CD1c-positive myeloid dendritic cell (primary cell): ENCODE measurements at regions not wholly inside any gene's neighbourhood (a gene's known extent, or its start where the extent isn't known, plus 50 kb on each side); places are given as distances from the start of the nearest gene placed in this dataset.
"Not testable (repeated sequence)": the region's sequence is repeated elsewhere in the genome, so short reads cannot be mapped to it uniquely, and the experiment has no call there.

Source experiments
- DNase-seq: peaks from one replicate; pipeline ENCODE4 v3.0.0-alpha.2; 2016; ENCODE audit errors: extremely low spot score

GRCh38 chr7:52269669-52270068 is 765.8 kb upstream of the POM121L12 start:
- no peak for DNase-seq

- no peak for DNase-seq
Observed at GRCh38 chr7:52261057-52261456, 774.4 kb upstream of the POM121L12 start.

GRCh38 chr7:52260046-52260665 is 775.3 kb upstream of the POM121L12 start:
- DNase-seq: no peak

- no peak for DNase-seq
Observed at GRCh38 chr7:52257890-52258289, 777.5 kb upstream of the POM121L12 start.

GRCh38 chr7:52254396-52255010 is 780.9 kb upstream of the POM121L12 start:
- no peak for DNase-seq

GRCh38 chr7:52253953-52254352 is 781.5 kb upstream of the POM121L12 start:
- DNase-seq: no peak

- DNase-seq: no peak
Observed at GRCh38 chr7:52249741-52250140, 785.7 kb upstream of the POM121L12 start.

- DNase-seq: no peak
Observed at GRCh38 chr7:52247518-52247917, 787.9 kb upstream of the POM121L12 start.

- no peak for DNase-seq
Observed at GRCh38 chr7:52243685-52244084, 791.7 kb upstream of the POM121L12 start.

GRCh38 chr7:52233248-52233647 is 802.2 kb upstream of the POM121L12 start:
- DNase-seq: no peak

- no peak for DNase-seq
Observed at GRCh38 chr7:52211930-52212329, 823.5 kb upstream of the POM121L12 start.

GRCh38 chr7:52209614-52210013 is 825.8 kb upstream of the POM121L12 start:
- no peak for DNase-seq

GRCh38 chr7:52197221-52197620 is 838.2 kb upstream of the POM121L12 start:
- DNase-seq: no peak

- DNase-seq: no peak
Observed at GRCh38 chr7:52195664-52196063, 839.8 kb upstream of the POM121L12 start.

- no peak for DNase-seq
Observed at GRCh38 chr7:52189153-52189778, 846.2 kb upstream of the POM121L12 start.

- no peak for DNase-seq
Observed at GRCh38 chr7:52184006-52184703, 851.3 kb upstream of the POM121L12 start.

- DNase-seq: no peak
Observed at GRCh38 chr7:52179934-52180333, 855.5 kb upstream of the POM121L12 start.

- DNase-seq: no peak
Observed at GRCh38 chr7:52168085-52168484, 851.5 kb upstream of the COBL start.

GRCh38 chr7:52163311-52163710 is 846.7 kb upstream of the COBL start:
- no peak for DNase-seq

GRCh38 chr7:52161483-52161882 is 844.9 kb upstream of the COBL start:
- no peak for DNase-seq

- not testable (repeated sequence) for DNase-seq
Observed at GRCh38 chr7:52159421-52159820, 842.8 kb upstream of the COBL start.

- DNase-seq: no peak
Observed at GRCh38 chr7:52154382-52154781, 837.8 kb upstream of the COBL start.

GRCh38 chr7:52151559-52151958 is 835.0 kb upstream of the COBL start:
- DNase-seq: no peak
